ENCODE measurements at regions not wholly inside any gene's neighbourhood (a gene's known extent, or its start where the extent isn't known, plus 50 kb on each side); places are given as distances from the start of the nearest gene placed in this dataset.

GRCh38 chr7:9181356-9181755 is 747.9 kb downstream of the NXPH1 start:
- TF ChIP-seq CTCF (IDR thresholded peaks at IDR 0.05) (no peak), ZFX (IDR thresholded peaks at IDR 0.05; ENCODE audit: borderline replicate concordance) (no peak)
